SK-N-SH treated with all-trans-retinoic acid at 6 μM for 48 hours (cell line): ENCODE measurements at regions not wholly inside any gene's neighbourhood (a gene's known extent, or its start where the extent isn't known, plus 50 kb on each side); places are given as distances from the start of the nearest gene placed in this dataset.

ENCODE experiments used
- ATAC-seq: fragments of 200-7000 bp; cut with Tn5 transposase; 3 replicates; pipeline ENCODE4 v1.9.1; 2020; ENCODE audit warnings: mild to moderate bottlenecking, moderate library complexity
- ARNTL ChIP-seq: fragments of 450-650 bp; formaldehyde crosslinking; IDR thresholded peaks from 2 replicates; pipeline ENCODE4 v1.5.0; 2020; ENCODE audit warnings: low read depth, mild to moderate bottlenecking, moderate library complexity, borderline replicate concordance
- BACH2 ChIP-seq: fragments of 250-450 bp; sonication (Bioruptor Pico); IDR thresholded peaks from 2 replicates; pipeline ENCODE4 v1.9.0; 2021; ENCODE audit warnings: mild to moderate bottlenecking, borderline replicate concordance
- CREB5 ChIP-seq: fragments of 250-450 bp; sonication (Bioruptor Pico); IDR thresholded peaks from 2 replicates; pipeline ENCODE4 v1.5.1; 2020; ENCODE audit warnings: low read depth, mild to moderate bottlenecking, moderate library complexity
- CSDC2 ChIP-seq: fragments of 250-450 bp; sonication (Bioruptor Pico); IDR thresholded peaks from 2 replicates; pipeline ENCODE4 v1.5.0; 2020; ENCODE audit warnings: mild to moderate bottlenecking, moderate library complexity
- CSRNP3 ChIP-seq: fragments of 250-450 bp; sonication (Bioruptor Pico); IDR thresholded peaks from 2 replicates; pipeline ENCODE4 v1.5.1; 2021; ENCODE audit warnings: mild to moderate bottlenecking, moderate library complexity
- ESRRG ChIP-seq: fragments of 250-450 bp; sonication (Bioruptor Pico); IDR thresholded peaks from 2 replicates; pipeline ENCODE4 v1.6.1; 2021; ENCODE audit warnings: mild to moderate bottlenecking
- ISL1 ChIP-seq: fragments of 250-450 bp; sonication (Bioruptor Pico); IDR thresholded peaks from 2 replicates; pipeline ENCODE4 v2.1.2; 2022; ENCODE audit warnings: mild to moderate bottlenecking, moderate library complexity
- OSR1 ChIP-seq: fragments of 250-450 bp; sonication (Bioruptor Pico); IDR thresholded peaks from 2 replicates; pipeline ENCODE4 v1.8.0; 2022; ENCODE audit warnings: moderate library complexity, mild to moderate bottlenecking, inconsistent platforms
- PATZ1 ChIP-seq: fragments of 250-450 bp; sonication (Bioruptor Pico); IDR thresholded peaks from 2 replicates; pipeline ENCODE4 v1.8.0; 2020; ENCODE audit warnings: mild to moderate bottlenecking, moderate library complexity, borderline replicate concordance
- POU6F1 ChIP-seq: fragments of 250-450 bp; sonication (Bioruptor Pico); IDR thresholded peaks from 2 replicates; pipeline ENCODE4 v1.8.0; 2021; ENCODE audit warnings: low read depth, mild to moderate bottlenecking, moderate library complexity, borderline replicate concordance
- PPARA ChIP-seq: fragments of 250-450 bp; sonication (Bioruptor Pico); IDR thresholded peaks from 2 replicates; pipeline ENCODE4 v1.5.0; 2020; ENCODE audit warnings: mild to moderate bottlenecking, borderline replicate concordance
- RARB ChIP-seq: fragments of 250-450 bp; sonication (Bioruptor Pico); IDR thresholded peaks from 2 replicates; pipeline ENCODE4 v1.8.0; 2021; ENCODE audit warnings: mild to moderate bottlenecking, moderate library complexity
- SNAI2 ChIP-seq: fragments of 250-450 bp; sonication (Bioruptor Pico); IDR thresholded peaks from 2 replicates; pipeline ENCODE4 v1.5.0; 2020; ENCODE audit warnings: mild to moderate bottlenecking, moderate library complexity
- TCF4 ChIP-seq: fragments of 250-450 bp; sonication (Bioruptor Pico); IDR thresholded peaks from 2 replicates; pipeline ENCODE4 v1.8.0; 2021; ENCODE audit warnings: mild to moderate bottlenecking, moderate library complexity, borderline replicate concordance
- TOX ChIP-seq: fragments of 250-450 bp; sonication (Bioruptor Pico); IDR thresholded peaks from 2 replicates; pipeline ENCODE4 v1.8.0; 2021; ENCODE audit warnings: mild to moderate bottlenecking, moderate library complexity, borderline replicate concordance
- TSHZ2 ChIP-seq: fragments of 250-450 bp; sonication (Bioruptor Pico); IDR thresholded peaks from 2 replicates; pipeline ENCODE4 v1.5.0; 2020; ENCODE audit warnings: mild to moderate bottlenecking, moderate library complexity
- ZC3H10 ChIP-seq: fragments of 250-450 bp; sonication (Bioruptor Pico); IDR thresholded peaks from 2 replicates; pipeline ENCODE4 v1.5.1; 2021; ENCODE audit warnings: mild to moderate bottlenecking, moderate library complexity
- ZFP30 ChIP-seq: fragments of 450-650 bp; formaldehyde crosslinking; IDR thresholded peaks from 2 replicates; pipeline ENCODE4 v1.5.0; 2022; ENCODE audit warnings: mild to moderate bottlenecking, moderate library complexity
- ZNF70 ChIP-seq: fragments of 450-650 bp; formaldehyde crosslinking; IDR thresholded peaks from 2 replicates; pipeline ENCODE4 v1.5.0; 2020; ENCODE audit warnings: mild to moderate bottlenecking, moderate library complexity
- ZNF8 ChIP-seq: fragments of 450-650 bp; formaldehyde crosslinking; IDR thresholded peaks from 2 replicates; pipeline ENCODE4 v1.5.0; 2020; ENCODE audit warnings: mild to moderate bottlenecking, moderate library complexity

GRCh38 chr4:123966990-123967769 lies 570.6 kb downstream of the SPRY1 start:
- TF ChIP-seq CSRNP3 (CRISPR knock-in tag): no peak
- TF ChIP-seq ESRRG (CRISPR knock-in tag): no peak
- TF ChIP-seq SNAI2: no peak
- TF ChIP-seq OSR1 (CRISPR knock-in tag): no peak
- TF ChIP-seq ARNTL (CRISPR knock-in tag): no peak
- TF ChIP-seq ZNF70: no peak
- no peak for TF ChIP-seq PATZ1 (CRISPR knock-in tag)
- TF ChIP-seq, all 23 proteins: peak for 0
- no peak for ATAC-seq

- TF ChIP-seq BACH2: no peak
- TF ChIP-seq OSR1 (CRISPR knock-in tag): no peak
- TF ChIP-seq RARB: no peak
- no peak for TF ChIP-seq CREB5
- TF ChIP-seq ZC3H10 (CRISPR knock-in tag): no peak
- TF ChIP-seq CSDC2 (CRISPR knock-in tag): no peak
- TF ChIP-seq SNAI2: no peak
- no peak for TF ChIP-seq ZNF8 (CRISPR knock-in tag)
- no peak for TF ChIP-seq ZNF70
- no peak for TF ChIP-seq POU6F1
- TF ChIP-seq TCF4 (CRISPR knock-in tag): no peak
- TF ChIP-seq TOX (CRISPR knock-in tag): no peak
- TF ChIP-seq ZFP30: no peak
- TF ChIP-seq TSHZ2: no peak
- no peak for TF ChIP-seq ISL1 (CRISPR knock-in tag)
- no peak for TF ChIP-seq PPARA (CRISPR knock-in tag)
- ATAC-seq: no peak
These were observed 575.4 kb downstream of the SPRY1 start for GRCh38 chr4:123972031-123972430.

- ATAC-seq: no peak
- TF ChIP-seq POU6F1: no peak
- TF ChIP-seq ZNF8 (CRISPR knock-in tag): no peak
- TF ChIP-seq ZNF70: no peak
- TF ChIP-seq PPARA (CRISPR knock-in tag): no peak
- TF ChIP-seq ESRRG (CRISPR knock-in tag): no peak
- TF ChIP-seq CREB5: no peak
- no peak for TF ChIP-seq SNAI2
- TF ChIP-seq CSRNP3 (CRISPR knock-in tag): no peak
- TF ChIP-seq ZFP30: no peak
- no peak for TF ChIP-seq BACH2
These were observed 578.0 kb downstream of the SPRY1 start for GRCh38 chr4:123974386-123975149.
